ENCODE measurements at regions not wholly inside any gene's neighbourhood (a gene's known extent, or its start where the extent isn't known, plus 50 kb on each side); places are given as distances from the start of the nearest gene placed in this dataset.

DNA sequence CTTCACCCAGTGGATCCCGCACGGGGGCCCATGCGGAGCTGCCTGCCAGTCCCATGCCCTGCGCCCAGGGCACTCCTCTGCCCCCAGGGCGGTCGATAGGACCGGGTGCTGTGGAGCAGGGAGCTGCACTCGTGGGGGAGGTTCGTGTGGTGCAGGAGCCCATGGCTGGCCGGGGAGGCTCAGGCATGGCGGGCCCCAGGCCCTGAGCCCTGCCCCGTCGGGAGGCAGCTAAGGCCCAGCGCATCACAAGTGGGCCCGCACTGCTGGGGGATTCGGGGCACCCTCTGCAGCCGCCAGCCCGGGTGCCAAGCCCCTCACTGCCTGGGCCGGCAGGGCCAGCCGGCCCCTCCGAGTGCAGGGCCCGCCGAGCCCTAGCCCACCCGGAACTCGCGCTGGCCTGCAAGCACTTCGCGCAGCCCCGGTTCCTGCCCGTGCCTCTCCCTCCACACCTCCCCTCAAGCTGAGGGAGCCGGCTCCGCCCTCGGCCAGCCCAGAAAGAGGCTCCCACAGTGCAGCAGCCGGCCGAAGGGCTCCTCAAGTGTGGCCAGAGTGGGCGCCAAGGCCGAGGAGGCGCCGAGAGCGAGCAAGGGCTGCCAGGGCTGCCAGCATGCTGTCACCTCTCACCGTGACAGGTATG lies 221.1 kb upstream of the RORB start:
- Histone ChIP-seq H3K4me3 (no peak overlapping the region), H3K36me3 (no peaks in the 10 kb centered on the region), H3K4me1 (no peaks in the 10 kb centered on the region), H3K9me3 (no peaks in the 10 kb centered on the region), H3K27ac (replicated peaks in 1 of 4) (no peak overlapping the region), H3K27me3 (no peaks in the 10 kb centered on the region)
- intact Hi-C loops (cut with DNase I) = no loop called here
- no peak for DNase-seq (ENCODE audit: extremely low spot score)
- WGBS = 89% methylated on average over 25 of the region's 41 CpGs
- TF ChIP-seq, protein P1, sequence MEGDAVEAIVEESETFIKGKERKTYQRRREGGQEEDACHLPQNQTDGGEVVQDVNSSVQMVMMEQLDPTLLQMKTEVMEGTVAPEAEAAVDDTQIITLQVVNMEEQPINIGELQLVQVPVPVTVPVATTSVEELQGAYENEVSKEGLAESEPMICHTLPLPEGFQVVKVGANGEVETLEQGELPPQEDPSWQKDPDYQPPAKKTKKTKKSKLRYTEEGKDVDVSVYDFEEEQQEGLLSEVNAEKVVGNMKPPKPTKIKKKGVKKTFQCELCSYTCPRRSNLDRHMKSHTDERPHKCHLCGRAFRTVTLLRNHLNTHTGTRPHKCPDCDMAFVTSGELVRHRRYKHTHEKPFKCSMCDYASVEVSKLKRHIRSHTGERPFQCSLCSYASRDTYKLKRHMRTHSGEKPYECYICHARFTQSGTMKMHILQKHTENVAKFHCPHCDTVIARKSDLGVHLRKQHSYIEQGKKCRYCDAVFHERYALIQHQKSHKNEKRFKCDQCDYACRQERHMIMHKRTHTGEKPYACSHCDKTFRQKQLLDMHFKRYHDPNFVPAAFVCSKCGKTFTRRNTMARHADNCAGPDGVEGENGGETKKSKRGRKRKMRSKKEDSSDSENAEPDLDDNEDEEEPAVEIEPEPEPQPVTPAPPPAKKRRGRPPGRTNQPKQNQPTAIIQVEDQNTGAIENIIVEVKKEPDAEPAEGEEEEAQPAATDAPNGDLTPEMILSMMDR (IDR thresholded peaks at IDR 0.05) = no peak
- TF ChIP-seq POLR2AphosphoS5 (IDR thresholded peaks at IDR 0.05) = no peak
- no peak for TF ChIP-seq EP300 (IDR thresholded peaks at IDR 0.05)
- TF ChIP-seq POLR2A (IDR thresholded peaks at IDR 0.05; ENCODE audit: low read depth) = no peak

DNA sequence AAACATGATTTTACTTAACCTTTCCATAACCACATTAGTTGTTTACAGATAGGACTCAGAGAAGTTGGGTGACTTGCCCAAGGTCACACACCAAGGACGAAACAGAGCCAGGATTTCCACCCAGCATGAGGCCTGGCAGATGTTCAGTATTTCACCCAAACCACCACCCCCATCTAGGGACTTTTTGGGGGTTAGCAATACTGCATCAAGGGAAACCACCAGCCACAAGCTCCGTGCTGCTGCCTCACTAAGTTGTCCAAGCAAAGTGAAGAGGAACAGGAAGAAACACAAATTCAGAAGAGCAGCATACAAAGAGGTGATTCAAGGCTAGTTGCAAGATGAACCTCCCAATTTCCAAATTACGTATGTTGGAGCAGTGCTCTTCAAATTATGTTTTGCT lies 219.6 kb upstream of the RORB start:
- Histone ChIP-seq H3K4me1 (no peaks in the 10 kb centered on the region), H3K9me3 (no peaks in the 10 kb centered on the region), H3K36me3 (no peaks in the 10 kb centered on the region), H3K27ac (replicated peaks in 1 of 4) (no peak overlapping the region), H3K4me3 (no peak overlapping the region), H3K27me3 (no peaks in the 10 kb centered on the region)
- TF ChIP-seq EP300 (IDR thresholded peaks at IDR 0.05) (no peak), POLR2AphosphoS5 (IDR thresholded peaks at IDR 0.05) (no peak), POLR2A (IDR thresholded peaks at IDR 0.05; ENCODE audit: low read depth) (no peak)
- TF ChIP-seq, protein P1 (IDR thresholded peaks at IDR 0.05) = no peak
- DNase-seq (ENCODE audit: extremely low spot score) = no peak
- WGBS = 65% methylated on average over 3 of the region's 3 CpGs
- intact Hi-C loops (cut with DNase I) = no loop called here

DNA sequence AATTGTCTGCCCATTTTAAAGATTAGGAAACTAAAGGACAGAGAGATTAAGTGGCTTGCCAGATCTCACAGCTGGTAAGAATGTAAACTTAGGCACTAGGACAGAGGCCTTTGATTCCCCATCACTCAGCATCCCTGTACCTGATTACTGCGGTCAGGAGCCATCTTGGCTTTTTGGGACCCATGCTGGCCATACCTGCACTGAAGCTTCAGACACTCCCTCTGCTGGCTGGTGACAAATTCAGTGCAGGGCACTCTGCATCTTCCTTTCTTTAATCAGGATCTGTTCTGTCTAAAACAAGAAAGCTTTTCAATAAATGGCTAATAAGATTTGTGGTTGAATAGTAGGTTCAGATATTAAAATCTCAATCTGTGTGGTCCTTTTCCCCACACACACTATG lies 215.5 kb upstream of the RORB start:
- no peak overlapping the region for H3K27ac ChIP-seq (replicated peaks in 1 of 4)
- DNase-seq (ENCODE audit: extremely low spot score) = no peak
- no peaks in the 10 kb centered on the region for H3K4me1 ChIP-seq
- no peak overlapping the region for H3K4me3 ChIP-seq
- no peaks in the 10 kb centered on the region for H3K36me3 ChIP-seq
- 89% methylated on average over 1 of the region's 1 CpG for WGBS
- H3K9me3 ChIP-seq = no peaks in the 10 kb centered on the region
- TF ChIP-seq EP300 (IDR thresholded peaks at IDR 0.05) (no peak), POLR2AphosphoS5 (IDR thresholded peaks at IDR 0.05) (no peak), POLR2A (IDR thresholded peaks at IDR 0.05; ENCODE audit: low read depth) (no peak)
- TF ChIP-seq, protein P1 (IDR thresholded peaks at IDR 0.05) = no peak
- intact Hi-C loops (cut with DNase I) = no loop called here
- no peaks in the 10 kb centered on the region for H3K27me3 ChIP-seq

DNA sequence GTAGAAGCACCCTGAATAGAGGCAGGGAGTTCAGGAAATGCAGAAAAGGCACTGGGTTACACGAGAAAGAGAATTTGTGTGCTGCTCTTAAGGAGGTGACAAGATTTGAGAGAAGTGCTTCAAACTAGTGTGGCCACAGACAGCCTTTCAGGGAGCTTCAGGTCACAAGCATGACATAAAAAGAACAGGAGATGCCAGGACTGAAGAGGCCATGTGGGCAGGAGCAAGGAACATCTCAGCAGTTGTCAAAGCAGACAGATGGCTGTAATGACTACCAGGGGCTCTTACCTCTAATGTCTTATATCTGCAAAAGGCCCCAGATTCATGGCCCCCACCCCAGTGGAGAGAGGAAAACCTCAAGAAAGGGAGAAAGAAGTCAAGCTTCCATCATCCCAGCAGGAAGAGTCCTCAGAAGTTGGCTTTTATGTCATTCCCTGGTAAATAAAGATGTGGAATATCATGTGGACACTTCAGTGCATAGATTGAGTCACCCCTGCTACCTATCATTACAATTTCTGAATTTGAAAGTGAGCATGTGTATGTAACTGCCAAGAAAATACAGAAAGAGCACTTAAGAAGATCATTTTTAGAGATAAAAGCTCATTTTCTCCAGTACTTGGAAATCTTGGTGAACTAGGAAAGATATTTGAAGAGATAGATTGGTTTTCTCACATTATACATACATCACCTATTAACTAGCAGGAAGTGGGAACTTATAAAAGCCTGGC lies 214.4 kb upstream of the RORB start:
- Histone ChIP-seq H3K27me3 (no peaks in the 10 kb centered on the region), H3K4me3 (no peak overlapping the region), H3K36me3 (no peaks in the 10 kb centered on the region), H3K4me1 (no peaks in the 10 kb centered on the region), H3K9me3 (no peaks in the 10 kb centered on the region), H3K27ac (replicated peaks in 1 of 4) (no peak overlapping the region)
- WGBS = 0% methylated on average over 1 of the region's 1 CpG
- intact Hi-C loops (cut with DNase I) = no loop called here
- TF ChIP-seq, protein P1 (IDR thresholded peaks at IDR 0.05) = no peak
- TF ChIP-seq POLR2AphosphoS5 (IDR thresholded peaks at IDR 0.05) (no peak), POLR2A (IDR thresholded peaks at IDR 0.05; ENCODE audit: low read depth) (no peak), EP300 (IDR thresholded peaks at IDR 0.05) (no peak)
- DNase-seq (ENCODE audit: extremely low spot score) = no peak

Measured in esophagus muscularis mucosa (tissue), 4 donors.